GM19463 (cell line): ENCODE measurements at regions not wholly inside any gene's neighbourhood (a gene's known extent, or its start where the extent isn't known, plus 50 kb on each side); places are given as distances from the start of the nearest gene placed in this dataset.
A peak's percentile ranks its signal among the peaks of the same experiment; 100 is the strongest.
"Not testable (repeated sequence)": the region's sequence is repeated elsewhere in the genome, so short reads cannot be mapped to it uniquely, and the experiment has no call there.

Experiments used
- ATAC-seq: cut with Tn5 transposase; IDR thresholded peaks from one replicate; pipeline ENCODE4 v1.9.1; 2021; ENCODE audit warnings: mild to moderate bottlenecking, moderate library complexity; ENCODE audit not compliant: unreplicated experiment

GRCh38 chr7:124179641-124180040 is 146.8 kb upstream of the TMEM229A start:
- no peak for ATAC-seq

GRCh38 chr7:124177891-124178290 is 145.0 kb upstream of the TMEM229A start:
- ATAC-seq, result no peak

- not testable (repeated sequence) for ATAC-seq
Observed at GRCh38 chr7:124171812-124172211, 138.9 kb upstream of the TMEM229A start.

GRCh38 chr7:124171068-124171467 is 138.2 kb upstream of the TMEM229A start:
- ATAC-seq, result no peak

- no peak for ATAC-seq
Observed at GRCh38 chr7:124168616-124169015, 135.7 kb upstream of the TMEM229A start.

- ATAC-seq, result no peak
Observed at GRCh38 chr7:124162667-124163066, 129.8 kb upstream of the TMEM229A start.

- ATAC-seq, result no peak
Observed at GRCh38 chr7:124155432-124156022, 122.7 kb upstream of the TMEM229A start.

GRCh38 chr7:124152859-124153692 is 120.2 kb upstream of the TMEM229A start:
- peak; percentile 71 for ATAC-seq

GRCh38 chr7:124137664-124138063 is 104.8 kb upstream of the TMEM229A start:
- ATAC-seq, result no peak

GRCh38 chr7:124124201-124124600 is 91.3 kb upstream of the TMEM229A start:
- ATAC-seq, result no peak

GRCh38 chr7:124120911-124121310 is 88.0 kb upstream of the TMEM229A start:
- ATAC-seq, result no peak

GRCh38 chr7:124113045-124113444 is 80.2 kb upstream of the TMEM229A start:
- ATAC-seq, result no peak

GRCh38 chr7:124106575-124106974 is 73.7 kb upstream of the TMEM229A start:
- ATAC-seq, result no peak

- no peak for ATAC-seq
Observed at GRCh38 chr7:124101173-124101768, 68.4 kb upstream of the TMEM229A start.

- ATAC-seq, result no peak
Observed at GRCh38 chr7:124100190-124100589, 67.3 kb upstream of the TMEM229A start.

- not testable (repeated sequence) for ATAC-seq
Observed at GRCh38 chr7:124099585-124099984, 66.7 kb upstream of the TMEM229A start.

- no peak for ATAC-seq
Observed at GRCh38 chr7:124089621-124090020, 56.8 kb upstream of the TMEM229A start.

- no peak for ATAC-seq
Observed at GRCh38 chr7:124088590-124088989, 55.7 kb upstream of the TMEM229A start.

- ATAC-seq, result no peak
Observed at GRCh38 chr7:124086843-124087242, 54.0 kb upstream of the TMEM229A start.

- no peak for ATAC-seq
Observed at GRCh38 chr7:124085179-124085578, 52.3 kb upstream of the TMEM229A start.

- ATAC-seq, result no peak
Observed at GRCh38 chr7:124084024-124084423, 51.2 kb upstream of the TMEM229A start.
